ENCODE measurements at regions not wholly inside any gene's neighbourhood (a gene's known extent, or its start where the extent isn't known, plus 50 kb on each side); places are given as distances from the start of the nearest gene placed in this dataset.

DNA sequence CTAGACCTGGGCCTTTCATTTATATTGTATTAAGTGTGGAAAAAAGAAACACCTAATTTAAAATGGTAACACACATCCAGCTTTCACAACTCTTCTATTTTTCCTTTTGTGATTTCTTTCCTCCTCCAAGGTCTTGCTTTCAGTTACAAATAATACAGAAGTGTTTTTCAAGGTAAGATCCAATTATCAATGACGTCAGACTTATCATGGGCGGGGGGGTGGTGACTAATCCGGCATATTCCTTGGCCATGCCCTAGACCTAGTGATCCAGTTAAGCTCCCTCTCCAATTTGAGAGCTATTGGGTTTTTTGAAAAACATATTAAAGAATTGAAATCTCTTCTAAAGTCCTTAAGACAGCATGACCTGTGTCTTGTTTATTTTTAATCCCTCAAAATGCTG lies 669.9 kb upstream of the NR5A2 start:
- Histone ChIP-seq H3K36me3 (no peaks in the 10 kb centered on the region), H3K4me1 (no peaks in the 10 kb centered on the region), H3K27ac (no peak overlapping the region), H3K4me3 (no peak overlapping the region), H3K27me3 (no peaks in the 10 kb centered on the region), H3K9me3 (no peaks in the 10 kb centered on the region)
- ATAC-seq = no peak
- no peak for DNase-seq
- no peak for TF ChIP-seq CTCF (IDR thresholded peaks at IDR 0.05)
- intact Hi-C loops (cut with DNase I) = no loop called here

DNA sequence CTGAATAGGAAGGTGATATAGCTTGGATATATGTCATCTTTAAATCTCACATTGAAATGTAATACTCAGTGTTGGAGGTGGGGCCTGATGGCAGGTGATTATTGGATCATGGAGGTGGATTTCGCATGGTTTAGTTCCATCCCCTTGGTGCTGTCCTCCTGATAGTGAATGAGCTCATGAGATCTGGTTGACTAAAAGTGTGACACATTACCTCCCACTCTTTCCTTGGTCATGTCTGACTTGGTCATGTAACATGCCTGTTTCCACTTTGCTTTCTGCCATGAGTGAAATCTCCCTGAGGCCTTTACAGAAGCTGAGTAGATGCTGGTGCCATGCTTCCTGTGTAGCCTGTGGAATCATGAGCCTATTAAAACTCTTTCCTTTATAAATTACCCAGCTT lies 664.5 kb upstream of the NR5A2 start:
- H3K36me3 ChIP-seq = no peaks in the 10 kb centered on the region
- H3K9me3 ChIP-seq = no peaks in the 10 kb centered on the region
- intact Hi-C loops (cut with DNase I) = no loop called here
- no peak overlapping the region for H3K27ac ChIP-seq
- no peak overlapping the region for H3K4me3 ChIP-seq
- H3K27me3 ChIP-seq = no peaks in the 10 kb centered on the region
- DNase-seq = no peak
- no peak for ATAC-seq
- H3K4me1 ChIP-seq = no peaks in the 10 kb centered on the region
- TF ChIP-seq CTCF (IDR thresholded peaks at IDR 0.05) = no peak

DNA sequence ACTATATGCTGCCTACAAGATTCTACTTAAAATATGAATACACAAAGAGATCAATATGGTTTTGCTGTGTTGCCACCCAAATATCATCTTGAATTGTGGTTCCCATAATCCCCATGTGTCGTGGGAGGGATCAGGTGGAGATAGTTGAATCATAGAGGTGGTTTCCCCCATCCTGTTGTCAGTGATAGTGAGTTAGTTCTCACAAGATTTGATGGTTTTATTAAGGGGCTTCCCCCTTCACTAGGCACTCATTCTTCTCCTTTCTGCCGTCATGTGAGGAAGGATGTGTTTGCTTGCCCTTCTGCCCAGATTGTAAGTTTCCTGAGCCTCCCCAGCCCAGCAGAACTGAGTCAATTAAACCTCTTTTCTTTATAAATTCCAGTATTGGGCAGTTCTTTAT lies 654.4 kb upstream of the NR5A2 start:
- Histone ChIP-seq H3K27me3 (no peaks in the 10 kb centered on the region), H3K4me3 (no peak overlapping the region), H3K27ac (no peak overlapping the region), H3K9me3 (peaks cover 5% of the 10 kb centered on the region), H3K36me3 (no peaks in the 10 kb centered on the region), H3K4me1 (no peaks in the 10 kb centered on the region)
- no peak for TF ChIP-seq CTCF (IDR thresholded peaks at IDR 0.05)
- ATAC-seq (no peak), DNase-seq (no peak)
- intact Hi-C loops (cut with DNase I) = no loop called here

DNA sequence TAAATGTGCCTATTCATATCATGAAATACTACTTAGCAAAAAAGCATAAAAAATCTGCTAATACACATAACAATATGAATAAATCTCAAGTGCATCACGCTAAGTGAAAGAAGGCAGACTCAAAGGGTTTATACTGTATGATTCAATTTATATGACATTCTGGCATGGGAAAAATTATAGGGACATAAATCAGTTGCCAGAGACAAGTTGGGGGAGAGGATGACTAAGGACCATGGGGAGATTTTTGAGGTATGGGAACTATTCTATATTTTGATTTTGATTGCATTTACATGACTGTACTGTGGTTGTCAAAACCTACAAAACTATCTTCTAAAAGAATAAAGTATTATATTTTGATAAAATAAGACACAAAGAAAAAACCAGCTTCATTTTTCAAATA lies 650.3 kb upstream of the NR5A2 start:
- Histone ChIP-seq H3K27me3 (no peaks in the 10 kb centered on the region), H3K27ac (no peak overlapping the region), H3K9me3 (peaks cover 5% of the 10 kb centered on the region), H3K4me1 (no peaks in the 10 kb centered on the region), H3K36me3 (no peaks in the 10 kb centered on the region), H3K4me3 (no peak overlapping the region)
- ATAC-seq (no peak), DNase-seq (no peak)
- no peak for TF ChIP-seq CTCF (IDR thresholded peaks at IDR 0.05)
- intact Hi-C loops (cut with DNase I) = no loop called here

DNA sequence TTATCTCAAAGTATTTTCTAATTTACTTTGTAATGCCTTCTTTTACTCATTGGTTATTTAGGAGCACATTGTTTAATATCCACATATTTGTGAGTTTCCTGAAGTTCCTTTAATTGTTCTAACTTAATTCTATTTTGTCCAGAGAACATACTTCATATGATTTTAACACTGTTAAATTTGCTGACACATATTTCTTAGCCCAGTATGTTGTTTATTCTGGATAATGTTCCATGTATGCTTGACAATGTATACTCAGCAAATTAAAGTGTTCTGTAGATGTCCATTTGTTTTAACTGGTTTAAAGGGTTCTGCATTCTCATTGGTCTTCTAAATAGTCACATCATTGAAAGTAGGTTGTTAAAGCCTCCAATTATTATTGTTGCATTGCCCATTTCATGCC lies 643.7 kb upstream of the NR5A2 start:
- no peaks in the 10 kb centered on the region for H3K4me1 ChIP-seq
- no peak overlapping the region for H3K27ac ChIP-seq
- H3K4me3 ChIP-seq = no peak overlapping the region
- H3K27me3 ChIP-seq = no peaks in the 10 kb centered on the region
- no peaks in the 10 kb centered on the region for H3K9me3 ChIP-seq
- intact Hi-C loops (cut with DNase I) = no loop called here
- ATAC-seq (no peak), DNase-seq (no peak)
- H3K36me3 ChIP-seq = no peaks in the 10 kb centered on the region
- no peak for TF ChIP-seq CTCF (IDR thresholded peaks at IDR 0.05)

DNA sequence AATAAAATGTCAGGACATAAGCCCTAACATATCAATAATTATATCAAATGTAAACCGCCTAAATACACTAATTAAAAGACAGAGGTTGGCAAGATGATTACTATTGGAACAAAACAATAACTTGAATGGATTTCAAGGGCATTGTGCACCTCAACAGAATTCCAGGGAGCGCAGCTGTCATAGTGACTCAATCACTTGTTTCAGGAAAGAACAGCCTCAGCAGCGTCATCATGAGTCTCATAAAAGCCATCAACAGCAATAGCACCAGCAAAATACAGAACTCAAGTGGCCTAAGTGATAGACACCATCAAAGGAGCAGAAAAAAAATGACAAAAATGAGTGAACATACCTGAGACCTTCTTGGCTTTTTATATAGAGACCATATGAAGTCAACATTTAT lies 632.7 kb upstream of the NR5A2 start:
- no peak for DNase-seq
- Histone ChIP-seq H3K36me3 (no peaks in the 10 kb centered on the region), H3K27me3 (no peaks in the 10 kb centered on the region), H3K9me3 (no peaks in the 10 kb centered on the region), H3K4me3 (no peak overlapping the region), H3K27ac (no peak overlapping the region), H3K4me1 (no peaks in the 10 kb centered on the region)
- no peak for ATAC-seq
- intact Hi-C loops (cut with DNase I) = no loop called here
- TF ChIP-seq CTCF (IDR thresholded peaks at IDR 0.05) = no peak

All from upper lobe of right lung (tissue), 1 donor.